Neural crest cell (in vitro differentiated cells): ENCODE measurements at regions not wholly inside any gene's neighbourhood (a gene's known extent, or its start where the extent isn't known, plus 50 kb on each side); places are given as distances from the start of the nearest gene placed in this dataset.
"Not testable (repeated sequence)": the region's sequence is repeated elsewhere in the genome, so short reads cannot be mapped to it uniquely, and the experiment has no call there.

ENCODE experiments used
- DNase-seq: peaks from one replicate; pipeline ENCODE4 v3.0.0; 2021; ENCODE audit warnings: low read depth, mixed read lengths, low spot score
- H3K27ac Mint-ChIP-seq: one replicate; pipeline ENCODE4 v1.8.0; 2021; ENCODE audit warnings: mild to moderate bottlenecking, mixed read lengths; ENCODE audit not compliant: unreplicated experiment
- H3K27me3 Mint-ChIP-seq: 2 replicates; pipeline ENCODE4 v1.8.0; 2021; ENCODE audit warnings: low read depth, mild to moderate bottlenecking, mixed read lengths
- H3K36me3 Mint-ChIP-seq: 2 replicates; pipeline ENCODE4 v1.8.0; 2021; ENCODE audit warnings: low read depth, mild to moderate bottlenecking, mixed read lengths
- H3K4me1 Mint-ChIP-seq: 2 replicates; pipeline ENCODE4 v1.8.0; 2021; ENCODE audit warnings: mixed read lengths
- H3K4me3 Mint-ChIP-seq: one replicate; pipeline ENCODE4 v1.8.0; 2021; ENCODE audit warnings: mild to moderate bottlenecking, mixed read lengths
- H3K9me3 Mint-ChIP-seq: 2 replicates; pipeline ENCODE4 v1.8.0; 2021; ENCODE audit warnings: mixed read lengths
- CTCF ChIP-seq: fragments of 200-600 bp; sonication (generic); conservative IDR thresholded peaks from 2 replicates; pipeline ENCODE4 v1.5.0; 2021; ENCODE audit warnings: antibody characterized with exemption, mild to moderate bottlenecking

- Mint-ChIP-seq H3K27me3 (peaks cover 9% of the 10 kb centered on the region), H3K9me3 (peaks cover 6% of the 10 kb centered on the region), H3K36me3 (peaks cover 3% of the 10 kb centered on the region), H3K27ac (no peak overlapping the region), H3K4me3 (no peak overlapping the region), H3K4me1 (no peaks in the 10 kb centered on the region)
- no peak for TF ChIP-seq CTCF
- no peak for DNase-seq
These were observed 602.0 kb upstream of the C16orf82 start for GRCh38 chr16:26464576-26465266.

- H3K27ac Mint-ChIP-seq, H3K4me3 Mint-ChIP-seq, H3K27me3 Mint-ChIP-seq, DNase-seq, H3K4me1 Mint-ChIP-seq: not testable (repeated sequence)
- H3K36me3 Mint-ChIP-seq, result peaks cover 10% of the 10 kb centered on the region
- H3K9me3 Mint-ChIP-seq, result peaks cover 24% of the 10 kb centered on the region
These were observed 592.3 kb upstream of the C16orf82 start for GRCh38 chr16:26474405-26474804.

GRCh38 chr16:26475596-26475995 is 591.1 kb upstream of the C16orf82 start:
- no peak for TF ChIP-seq CTCF
- Mint-ChIP-seq H3K4me1 (no peaks in the 10 kb centered on the region), H3K27me3 (peaks cover under 1% of the 10 kb centered on the region), H3K27ac (no peak overlapping the region), H3K4me3 (no peak overlapping the region), H3K36me3 (peaks cover 10% of the 10 kb centered on the region), H3K9me3 (peaks cover 25% of the 10 kb centered on the region)
- no peak for DNase-seq

GRCh38 chr16:26491101-26491670 is 575.5 kb upstream of the C16orf82 start:
- no peak for TF ChIP-seq CTCF
- Mint-ChIP-seq H3K4me3 (no peak overlapping the region), H3K36me3 (no peaks in the 10 kb centered on the region), H3K9me3 (no peaks in the 10 kb centered on the region), H3K4me1 (no peaks in the 10 kb centered on the region), H3K27me3 (peaks cover 10% of the 10 kb centered on the region), H3K27ac (no peak overlapping the region)
- DNase-seq, result no peak

- H3K9me3 Mint-ChIP-seq, result no peaks in the 10 kb centered on the region
- no peak for DNase-seq
- no peak for TF ChIP-seq CTCF
- H3K4me3 Mint-ChIP-seq, result no peak overlapping the region
- H3K36me3 Mint-ChIP-seq, result no peaks in the 10 kb centered on the region
- no peak overlapping the region for H3K27ac Mint-ChIP-seq
- no peaks in the 10 kb centered on the region for H3K4me1 Mint-ChIP-seq
- peaks cover 10% of the 10 kb centered on the region for H3K27me3 Mint-ChIP-seq
These were observed 574.8 kb upstream of the C16orf82 start for GRCh38 chr16:26491962-26492361.

GRCh38 chr16:26493751-26494150 is 573.0 kb upstream of the C16orf82 start:
- Mint-ChIP-seq H3K27ac (no peak overlapping the region), H3K9me3 (no peaks in the 10 kb centered on the region), H3K4me3 (no peak overlapping the region), H3K27me3 (peaks cover 8% of the 10 kb centered on the region), H3K4me1 (no peaks in the 10 kb centered on the region), H3K36me3 (no peaks in the 10 kb centered on the region)
- no peak for DNase-seq
- TF ChIP-seq CTCF, result no peak
